ENCODE measurements at regions not wholly inside any gene's neighbourhood (a gene's known extent, or its start where the extent isn't known, plus 50 kb on each side); places are given as distances from the start of the nearest gene placed in this dataset.
"Not testable (repeated sequence)": the region's sequence is repeated elsewhere in the genome, so short reads cannot be mapped to it uniquely, and the experiment has no call there.

GRCh38 chr10:4398602-4399001 is 427.4 kb upstream of the AKR1E2 start:
- H3K27ac ChIP-seq (replicated peaks) = no peak overlapping the region
- H3K27me3 ChIP-seq (ENCODE audit: insufficient read depth, poor library complexity, severe bottlenecking) = no peaks in the 10 kb centered on the region
- no peak overlapping the region for H3K4me3 ChIP-seq (replicated peaks; ENCODE audit: insufficient read depth, low read length)
- no peak for TF ChIP-seq GABPA (IDR thresholded peaks at IDR 0.05; ENCODE audit: low read depth)
- TF ChIP-seq POLR2AphosphoS5 (IDR thresholded peaks at IDR 0.05; ENCODE audit: low read depth) = no peak
- no peak for TF ChIP-seq CTCF (IDR thresholded peaks at IDR 0.05; ENCODE audit: insufficient read depth, low read length)
- no peak for TF ChIP-seq SPI1 (IDR thresholded peaks at IDR 0.05; ENCODE audit: borderline replicate concordance, low read depth)
- TF ChIP-seq, protein P1, sequence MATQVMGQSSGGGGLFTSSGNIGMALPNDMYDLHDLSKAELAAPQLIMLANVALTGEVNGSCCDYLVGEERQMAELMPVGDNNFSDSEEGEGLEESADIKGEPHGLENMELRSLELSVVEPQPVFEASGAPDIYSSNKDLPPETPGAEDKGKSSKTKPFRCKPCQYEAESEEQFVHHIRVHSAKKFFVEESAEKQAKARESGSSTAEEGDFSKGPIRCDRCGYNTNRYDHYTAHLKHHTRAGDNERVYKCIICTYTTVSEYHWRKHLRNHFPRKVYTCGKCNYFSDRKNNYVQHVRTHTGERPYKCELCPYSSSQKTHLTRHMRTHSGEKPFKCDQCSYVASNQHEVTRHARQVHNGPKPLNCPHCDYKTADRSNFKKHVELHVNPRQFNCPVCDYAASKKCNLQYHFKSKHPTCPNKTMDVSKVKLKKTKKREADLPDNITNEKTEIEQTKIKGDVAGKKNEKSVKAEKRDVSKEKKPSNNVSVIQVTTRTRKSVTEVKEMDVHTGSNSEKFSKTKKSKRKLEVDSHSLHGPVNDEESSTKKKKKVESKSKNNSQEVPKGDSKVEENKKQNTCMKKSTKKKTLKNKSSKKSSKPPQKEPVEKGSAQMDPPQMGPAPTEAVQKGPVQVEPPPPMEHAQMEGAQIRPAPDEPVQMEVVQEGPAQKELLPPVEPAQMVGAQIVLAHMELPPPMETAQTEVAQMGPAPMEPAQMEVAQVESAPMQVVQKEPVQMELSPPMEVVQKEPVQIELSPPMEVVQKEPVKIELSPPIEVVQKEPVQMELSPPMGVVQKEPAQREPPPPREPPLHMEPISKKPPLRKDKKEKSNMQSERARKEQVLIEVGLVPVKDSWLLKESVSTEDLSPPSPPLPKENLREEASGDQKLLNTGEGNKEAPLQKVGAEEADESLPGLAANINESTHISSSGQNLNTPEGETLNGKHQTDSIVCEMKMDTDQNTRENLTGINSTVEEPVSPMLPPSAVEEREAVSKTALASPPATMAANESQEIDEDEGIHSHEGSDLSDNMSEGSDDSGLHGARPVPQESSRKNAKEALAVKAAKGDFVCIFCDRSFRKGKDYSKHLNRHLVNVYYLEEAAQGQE (IDR thresholded peaks at IDR 0.05; ENCODE audit: insufficient replicate concordance, low read depth) = no peak
- no peak for DNase-seq (ENCODE audit: low read depth in 1 of 2, low spot score in 1 of 2)

- no peak for DNase-seq (ENCODE audit: low read depth in 1 of 2, low spot score in 1 of 2)
- no peak overlapping the region for H3K27ac ChIP-seq (replicated peaks)
- TF ChIP-seq CTCF (IDR thresholded peaks at IDR 0.05; ENCODE audit: insufficient read depth, low read length) = no peak
- no peak for TF ChIP-seq GABPA (IDR thresholded peaks at IDR 0.05; ENCODE audit: low read depth)
- no peak for TF ChIP-seq SPI1 (IDR thresholded peaks at IDR 0.05; ENCODE audit: borderline replicate concordance, low read depth)
- TF ChIP-seq, protein P1 (IDR thresholded peaks at IDR 0.05; ENCODE audit: insufficient replicate concordance, low read depth) = no peak
- no peak for TF ChIP-seq POLR2AphosphoS5 (IDR thresholded peaks at IDR 0.05; ENCODE audit: low read depth)
- no peaks in the 10 kb centered on the region for H3K27me3 ChIP-seq (ENCODE audit: insufficient read depth, poor library complexity, severe bottlenecking)
- H3K4me3 ChIP-seq (replicated peaks; ENCODE audit: insufficient read depth, low read length) = no peak overlapping the region
These were observed 428.7 kb upstream of the AKR1E2 start for GRCh38 chr10:4397337-4397736.

DNA sequence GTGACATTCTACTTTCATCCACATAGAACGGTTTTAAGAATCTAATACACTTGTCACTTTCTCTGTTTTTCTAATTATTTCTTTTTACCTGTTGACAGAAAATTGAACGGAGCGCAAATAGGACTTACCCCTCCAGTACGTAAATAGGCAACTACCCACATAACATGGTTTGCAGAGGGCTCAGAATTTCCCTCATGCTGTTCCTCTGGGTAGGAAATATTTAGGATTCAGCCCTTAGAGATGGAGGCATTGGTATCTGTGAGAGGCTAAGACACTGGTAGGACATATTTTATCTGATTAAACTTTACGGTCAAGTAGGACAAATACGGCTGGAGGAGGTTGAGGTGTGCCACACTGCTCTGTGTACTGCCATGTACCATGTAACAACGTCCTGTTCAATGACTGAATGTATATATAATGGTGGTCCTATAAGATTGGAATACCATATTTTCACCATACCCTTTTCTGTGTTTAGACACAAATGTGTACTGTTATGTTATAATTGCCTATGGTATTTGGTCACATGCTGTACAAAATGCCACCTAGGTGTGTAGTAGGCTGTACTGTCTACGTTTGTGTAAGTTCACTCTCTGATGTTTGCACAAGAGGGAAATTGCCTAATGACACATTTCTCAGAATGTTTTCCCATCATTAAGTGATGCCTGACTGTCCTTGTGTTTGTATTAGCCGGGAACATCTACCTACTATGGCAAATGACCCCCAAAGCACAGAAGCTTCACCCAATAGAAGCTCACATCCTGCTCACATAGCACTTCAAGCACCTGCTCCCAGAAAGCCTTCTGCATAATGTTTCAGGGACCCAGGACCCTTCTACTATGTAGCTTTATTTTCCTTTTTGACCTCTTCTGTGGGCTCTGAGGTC is 429.4 kb upstream of the AKR1E2 start:
- DNase-seq (ENCODE audit: low read depth in 1 of 2, low spot score in 1 of 2) = no peak
- no peak overlapping the region for H3K4me3 ChIP-seq (replicated peaks; ENCODE audit: insufficient read depth, low read length)
- no peak for TF ChIP-seq GABPA (IDR thresholded peaks at IDR 0.05; ENCODE audit: low read depth)
- H3K27me3 ChIP-seq (ENCODE audit: insufficient read depth, poor library complexity, severe bottlenecking) = no peaks in the 10 kb centered on the region
- no peak overlapping the region for H3K27ac ChIP-seq (replicated peaks)

DNA sequence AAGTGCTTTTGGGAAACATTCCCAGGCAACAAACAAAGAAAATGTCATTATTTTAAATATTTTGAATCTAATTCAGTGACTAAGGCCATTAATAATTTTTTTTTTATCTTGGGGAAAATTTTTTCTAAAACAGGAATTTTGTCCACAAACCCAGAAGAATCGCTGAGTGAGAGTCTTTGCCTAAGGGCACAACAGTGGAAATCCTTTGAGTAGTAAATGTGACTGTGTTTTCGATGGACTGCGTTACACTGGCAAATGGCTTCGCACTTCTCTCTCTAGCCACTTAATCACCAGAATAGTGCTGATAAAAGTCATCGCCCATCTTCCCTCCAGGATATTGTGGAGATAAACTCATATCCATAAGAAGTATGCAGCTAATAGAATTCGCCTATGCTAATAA is 430.3 kb upstream of the AKR1E2 start:
- TF ChIP-seq SPI1 (IDR thresholded peaks at IDR 0.05; ENCODE audit: borderline replicate concordance, low read depth) (no peak), POLR2AphosphoS5 (IDR thresholded peaks at IDR 0.05; ENCODE audit: low read depth) (no peak), CTCF (IDR thresholded peaks at IDR 0.05; ENCODE audit: insufficient read depth, low read length) (no peak), GABPA (IDR thresholded peaks at IDR 0.05; ENCODE audit: low read depth) (no peak)
- TF ChIP-seq, protein P1 (IDR thresholded peaks at IDR 0.05; ENCODE audit: insufficient replicate concordance, low read depth) = no peak
- no peak for DNase-seq (ENCODE audit: low read depth in 1 of 2, low spot score in 1 of 2)
- Histone ChIP-seq H3K4me3 (replicated peaks; ENCODE audit: insufficient read depth, low read length) (no peak overlapping the region), H3K27ac (replicated peaks) (no peak overlapping the region), H3K27me3 (ENCODE audit: insufficient read depth, poor library complexity, severe bottlenecking) (no peaks in the 10 kb centered on the region)

GRCh38 chr10:4394455-4394854 is 431.6 kb upstream of the AKR1E2 start:
- H3K27me3 ChIP-seq (ENCODE audit: insufficient read depth, poor library complexity, severe bottlenecking); H3K4me3 ChIP-seq (replicated peaks; ENCODE audit: insufficient read depth, low read length); DNase-seq (ENCODE audit: low read depth in 1 of 2, low spot score in 1 of 2); H3K27ac ChIP-seq (replicated peaks): not testable (repeated sequence)
